Heart left ventricle (tissue), 16 donors: ENCODE measurements at regions not wholly inside any gene's neighbourhood (a gene's known extent, or its start where the extent isn't known, plus 50 kb on each side); places are given as distances from the start of the nearest gene placed in this dataset.

ENCODE experiments used
- ATAC-seq, 4 donors: fragments of 200-7000 bp; cut with Tn5 transposase; one replicate each; pipeline ENCODE4 v1.9.1; 2020 to 2022; ENCODE audit warnings: moderate library complexity in 4 of 4, mild to moderate bottlenecking in 3 of 4, moderate number of reproducible peaks in 1 of 4
- DNase-seq, 5 donors: peaks; one replicate each; pipeline ENCODE4 v3.0.0-alpha.2; 2020
- H3K27ac ChIP-seq, 12 donors: fragments of 200-600 bp; sonication (generic) in 4 of 12; one replicate each; pipeline versions ENCODE4 v1.5.0 to v1.8.0; 2016 to 2022; ENCODE audit warnings: mild to moderate bottlenecking in 2 of 12
- H3K27me3 ChIP-seq, 9 donors: fragments of 200-600 bp; sonication (generic) in 2 of 9; one replicate each; pipeline versions ENCODE4 v1.5.1 to v1.8.0; 2016 to 2022; ENCODE audit warnings: mild to moderate bottlenecking in 3 of 9
- H3K36me3 ChIP-seq, 9 donors: fragments of 200-600 bp; sonication (generic) in 2 of 9; one replicate each; pipeline versions ENCODE4 v1.5.0 to v1.8.0; 2018 to 2022; ENCODE audit warnings: mild to moderate bottlenecking in 2 of 9
- H3K4me1 ChIP-seq, 12 donors: fragments of 200-600 bp; sonication (generic) in 4 of 12; one replicate each; pipeline versions ENCODE4 v1.5.0 to v1.8.0; 2016 to 2022; ENCODE audit warnings: mild to moderate bottlenecking in 3 of 12
- H3K4me3 ChIP-seq, 12 donors: fragments of 200-600 bp; sonication (generic) in 4 of 12; one replicate each; pipeline versions ENCODE4 v1.5.0 to v1.8.0; 2017 to 2022; ENCODE audit warnings: mild to moderate bottlenecking in 9 of 12, moderate library complexity in 4 of 12
- H3K9me3 ChIP-seq, 12 donors: fragments of 200-600 bp; sonication (generic) in 4 of 12; one replicate each; pipeline versions ENCODE4 v1.5.0 to v1.8.0; 2016 to 2022; ENCODE audit warnings: mild to moderate bottlenecking in 1 of 12
- CTCF ChIP-seq, 12 donors: fragments of 200-600 bp; sonication (generic) in 4 of 12; IDR thresholded peaks; one replicate each; pipeline versions ENCODE4 v1.5.0 to v1.8.0; 2018 to 2022; ENCODE audit warnings: antibody characterized with exemption in 12 of 12, mild to moderate bottlenecking in 5 of 12
- POLR2A ChIP-seq, 2 donors: fragments of 450-650 bp; IDR thresholded peaks; one replicate each; pipeline ENCODE4 v1.6.1; 2017; ENCODE audit warnings: antibody characterized with exemption in 2 of 2, mild to moderate bottlenecking in 2 of 2, moderate library complexity in 2 of 2
- WGBS, 4 donors: extraction: QIAGEN DNeasy Blood & Tissue Kit in 2 of 4; methylation state at CpG; one replicate each; pipeline versions ENCODE4 v1.1.5 to v1.1.7; 2013 to 2018; 5-methylcytosine and 5-hydroxymethylcytosine counted together
- intact Hi-C, 10 donors: fragments of 100-400 bp; cut with DNase I; formaldehyde crosslinking; loops; one replicate each; pipeline versions ENCODE4 v1.11.1 to v1.14.2; 2022
- donor health status: ischemic (EF 13 %, LVEDD 7.1; RV severe dilation, severe dysfunction).
- donor health status: healthy with polysubstance abuse.
- donor health status: DM: no; HTN: yes; CAD: no.
- donor health status: DM: no; HTN: no; CAD: no.
- donor health status: ischemic (EF 25% LVEDD 6.9; RV normal size, moderate dysfunction).
- donor health status: ischemic (EF 25% LVEDD 5.7; RV mildly dilated, moderate dysfunction).
- donor health status: healthy.
- donor health status: DM: yes; HTN: yes; CAD: no.
- donor health status: ischemic (EF 35%, LVEDD 5.7; RV mildly dilated, moderate dysfunction).
- donor health status: nonischemic (EF 11% LVEDD 7.7; RV severe dilation, severe dysfunction).
- donor health status: DM: yes; HTN: yes; CAD: no.
- donor health status: PGD.
- donor health status: ischemic (EF 29% LVEDD 5.4; RV normal size, mild dysfunction).
- donor health status: nonischemic (EF 23%, LVEDD 6.1; RV moderate dilation, normal function).

DNA sequence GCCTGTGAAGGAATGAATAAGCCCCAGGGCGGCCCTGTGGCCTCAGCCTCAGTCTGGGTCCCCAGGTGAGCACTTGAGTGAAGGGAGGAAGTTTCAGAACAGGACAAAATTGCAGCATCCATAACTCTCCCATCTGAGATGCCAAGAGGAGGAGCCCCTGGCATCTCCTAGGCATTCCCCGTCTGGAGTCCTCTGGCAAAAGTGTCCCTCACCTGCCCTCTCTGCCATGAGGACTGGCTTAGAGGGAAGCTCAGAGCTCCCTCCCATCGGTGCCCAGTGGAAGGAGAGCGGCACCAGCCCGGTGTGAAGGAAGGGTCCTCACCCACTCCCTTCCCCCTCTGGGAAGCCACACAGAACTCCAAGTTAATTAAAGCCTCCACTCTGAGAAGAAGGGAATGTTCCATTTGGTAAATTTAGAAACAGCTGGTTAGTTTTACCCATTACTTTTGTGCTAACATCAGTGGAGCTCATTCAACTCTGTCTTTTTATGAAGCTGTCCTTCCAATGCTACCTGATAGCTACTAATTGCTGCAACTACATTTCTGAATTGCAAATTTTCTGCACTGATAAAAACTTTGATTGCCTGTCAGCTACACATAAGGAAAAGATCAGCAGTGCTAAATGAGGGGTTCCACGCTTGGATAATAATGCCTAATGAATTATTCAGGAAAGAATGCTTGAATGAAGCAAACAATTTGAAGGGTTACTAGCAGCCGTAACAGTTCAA is 123.3 kb upstream of the RCN1 start:
- H3K9me3 ChIP-seq: no peaks in the 10 kb centered on the region
- H3K36me3 ChIP-seq: no peaks in the 10 kb centered on the region
- H3K4me1 ChIP-seq: peaks cover 0 to 21% (median 2%) of the 10 kb centered on the region in 12 donors
- DNase-seq: no peak
- peaks cover 0 to 2% (median 0%) of the 10 kb centered on the region in 9 donors for H3K27me3 ChIP-seq
- intact Hi-C loops: loop anchor here in 1 of 10 donors (10.0 kb wide), 1 partner anchor 333 kb away; no protein-coding TSS in a partner anchor
- H3K27ac ChIP-seq: no peak overlapping the region
- no peak overlapping the region for H3K4me3 ChIP-seq
- ATAC-seq: peak in 2 of 4 donors; percentile 43 to 47
- no peak for TF ChIP-seq POLR2A (IDR thresholded peaks at IDR 0.05)
- TF ChIP-seq CTCF (IDR thresholded peaks at IDR 0.05): no peak
- 64 to 75% (median 72%) methylated on average over 7 of the region's 7 CpGs for WGBS, 4 donors

- no peak for DNase-seq
- Histone ChIP-seq H3K27ac (no peak overlapping the region), H3K27me3 (no peaks in the 10 kb centered on the region), H3K9me3 (no peaks in the 10 kb centered on the region), H3K4me1 (peaks cover 0 to 21% (median 2%) of the 10 kb centered on the region in 12 donors), H3K4me3 (no peak overlapping the region), H3K36me3 (no peaks in the 10 kb centered on the region)
- ATAC-seq: no peak
- intact Hi-C loops: loop anchor here in 1 of 10 donors (10.0 kb wide), 1 partner anchor 332 kb away; no protein-coding TSS in a partner anchor
- WGBS, 4 donors: 71 to 83% (median 77%) methylated on average over 4 to 9 of the region's 9 CpGs
- TF ChIP-seq CTCF (IDR thresholded peaks at IDR 0.05) (no peak), POLR2A (IDR thresholded peaks at IDR 0.05) (no peak)
Observed at GRCh38 chr11:31966846-31967245, 124.0 kb upstream of the RCN1 start.

DNA sequence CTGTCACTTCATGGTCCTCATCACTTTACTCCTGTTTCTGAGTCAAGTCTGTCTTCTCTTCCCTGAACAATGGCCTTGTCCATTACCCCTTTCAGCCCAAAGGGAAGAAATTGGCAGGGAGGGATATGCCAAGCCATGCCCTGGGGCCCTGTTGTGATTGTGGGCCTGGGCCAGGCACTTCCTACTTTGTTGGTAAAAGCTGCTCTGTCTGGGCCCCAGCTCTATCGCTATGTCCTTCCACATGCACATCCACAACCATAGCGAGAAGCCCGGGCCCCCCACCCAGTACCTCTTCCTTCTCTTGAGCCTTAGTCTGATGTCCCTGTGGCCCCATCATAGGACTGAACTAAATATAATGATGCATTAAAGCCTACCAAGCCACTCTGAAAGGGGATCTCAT is 126.7 kb upstream of the RCN1 start:
- H3K27ac ChIP-seq: no peak overlapping the region
- no peaks in the 10 kb centered on the region for H3K27me3 ChIP-seq
- no peaks in the 10 kb centered on the region for H3K9me3 ChIP-seq
- no peak for TF ChIP-seq CTCF (IDR thresholded peaks at IDR 0.05)
- no peak for TF ChIP-seq POLR2A (IDR thresholded peaks at IDR 0.05)
- DNase-seq: no peak
- H3K4me3 ChIP-seq: no peak overlapping the region
- H3K36me3 ChIP-seq: no peaks in the 10 kb centered on the region
- ATAC-seq: no peak
- 53 to 95% (median 71%) methylated on average over 3 of the region's 3 CpGs for WGBS, 4 donors
- H3K4me1 ChIP-seq: peaks cover 0 to 14% (median 0%) of the 10 kb centered on the region in 12 donors
- intact Hi-C loops: loop anchor here in 1 of 10 donors (10.0 kb wide), 1 partner anchor 329 kb away; no protein-coding TSS in a partner anchor

DNA sequence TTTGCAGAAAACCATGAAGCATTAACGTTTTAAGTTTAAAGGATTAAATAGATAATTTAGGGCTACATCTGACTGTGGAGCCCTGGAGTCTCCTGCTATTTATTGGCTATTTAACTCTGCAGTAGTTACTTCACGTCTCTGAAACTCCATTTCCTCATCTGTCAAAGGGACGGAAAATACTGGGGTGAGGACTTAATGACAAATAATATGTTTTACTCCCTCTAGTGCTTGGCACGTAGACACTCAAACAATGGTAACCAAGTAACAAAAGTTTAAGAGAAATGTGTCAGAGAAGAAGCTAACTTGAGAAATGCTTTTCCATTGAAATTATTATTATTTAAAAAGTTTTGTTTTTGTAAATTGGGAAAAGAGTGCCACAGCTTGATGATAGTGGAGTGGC is 130.7 kb upstream of the RCN1 start:
- TF ChIP-seq POLR2A (IDR thresholded peaks at IDR 0.05) (no peak), CTCF (IDR thresholded peaks at IDR 0.05) (no peak)
- intact Hi-C loops: loop anchor here in 1 of 10 donors (10.0 kb wide), 1 partner anchor 325 kb away; no protein-coding TSS in a partner anchor
- no peak for DNase-seq
- Histone ChIP-seq H3K9me3 (no peaks in the 10 kb centered on the region), H3K4me1 (peaks cover 0 to 5% (median 0%) of the 10 kb centered on the region in 12 donors), H3K36me3 (no peaks in the 10 kb centered on the region), H3K27ac (no peak overlapping the region), H3K27me3 (no peaks in the 10 kb centered on the region), H3K4me3 (no peak overlapping the region)
- ATAC-seq: no peak
- 67 to 73% (median 70%) methylated on average over 4 of the region's 4 CpGs for WGBS, 4 donors
